Activated T-helper 2 cell treated with anti-CD3 and anti-CD28 coated beads, Interferon-gamma antibody, Interleukin-2, Interleukin-4, amounts not matched to agents 10 μg/mL and 5 μg/mL and 100 μg/mL, durations not matched to agents 14 hours and 24 hours and 36 hours (primary cell): ENCODE measurements at regions not wholly inside any gene's neighbourhood (a gene's known extent, or its start where the extent isn't known, plus 50 kb on each side); places are given as distances from the start of the nearest gene placed in this dataset.

Experiments used
- DNase-seq: peaks from one replicate; pipeline ENCODE4 v3.0.0; 2021; ENCODE audit warnings: low spot score
- H3K27ac Mint-ChIP-seq: one replicate; pipeline ENCODE4 v1.8.0; 2021; ENCODE audit warnings: mixed read lengths
- H3K27me3 Mint-ChIP-seq: one replicate; pipeline ENCODE4 v1.8.0; 2021; ENCODE audit warnings: low read depth, mixed read lengths
- H3K36me3 Mint-ChIP-seq: one replicate; pipeline ENCODE4 v1.8.0; 2021; ENCODE audit warnings: low read depth, mixed read lengths
- H3K4me1 Mint-ChIP-seq: one replicate; pipeline ENCODE4 v1.8.0; 2021; ENCODE audit warnings: low read depth, mixed read lengths
- H3K4me3 Mint-ChIP-seq: one replicate; pipeline ENCODE4 v1.8.0; 2021; ENCODE audit warnings: low read depth, mild to moderate bottlenecking, moderate library complexity, mixed read lengths
- H3K9me3 Mint-ChIP-seq: one replicate; pipeline ENCODE4 v1.8.0; 2021; ENCODE audit warnings: mixed read lengths
- intact Hi-C: fragments of 100-400 bp; cut with micrococcal nuclease; formaldehyde crosslinking; loops from one replicate; pipeline ENCODE4 v1.15.1; 2023

DNA sequence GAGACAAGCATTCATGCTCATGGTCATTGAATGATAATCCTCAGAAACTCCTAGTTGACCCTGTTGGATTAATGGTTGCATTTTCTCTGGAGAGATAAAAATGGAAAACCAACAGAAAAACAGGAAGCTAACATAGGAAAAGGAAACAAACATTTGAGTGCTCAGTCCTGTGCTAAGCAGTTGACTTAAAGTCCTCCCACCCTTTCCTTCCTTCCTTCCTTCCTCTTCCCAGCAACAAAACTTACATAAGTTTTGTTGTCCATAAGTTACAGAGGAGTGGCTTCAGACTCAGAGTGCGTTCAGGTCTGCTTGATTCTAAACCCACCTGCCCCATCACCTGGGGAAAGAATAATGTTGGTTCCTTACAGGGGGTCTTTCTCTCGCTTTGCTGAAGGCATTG lies 163.8 kb upstream of the RGMA start:
- no peak overlapping the region for H3K4me3 Mint-ChIP-seq
- no peaks in the 10 kb centered on the region for H3K4me1 Mint-ChIP-seq
- peaks cover 3% of the 10 kb centered on the region for H3K27me3 Mint-ChIP-seq
- no peak for DNase-seq
- no peaks in the 10 kb centered on the region for H3K9me3 Mint-ChIP-seq
- H3K27ac Mint-ChIP-seq, result no peak overlapping the region
- intact Hi-C loops, result no loop called here
- no peaks in the 10 kb centered on the region for H3K36me3 Mint-ChIP-seq

DNA sequence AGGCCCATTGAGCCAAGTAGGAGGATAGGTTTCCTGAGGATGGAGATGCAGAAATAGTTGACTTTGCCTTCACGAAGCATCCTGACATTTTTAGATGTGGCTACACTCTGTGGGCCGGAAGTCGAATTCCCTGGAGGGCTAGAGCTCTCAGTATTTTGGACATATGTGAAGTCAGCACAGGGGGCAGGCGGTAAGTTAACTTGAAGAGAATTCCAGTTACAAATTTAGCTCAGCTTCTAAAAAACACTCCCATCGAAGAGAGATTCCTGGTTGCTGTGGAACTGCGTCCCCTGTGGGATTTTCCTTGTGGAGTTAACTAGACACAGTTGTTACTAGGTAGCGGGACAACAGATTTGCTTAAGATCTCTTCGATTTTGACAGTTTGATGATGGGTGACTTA lies 161.9 kb upstream of the RGMA start:
- Mint-ChIP-seq H3K4me3 (no peak overlapping the region), H3K36me3 (no peaks in the 10 kb centered on the region), H3K27me3 (peaks cover 13% of the 10 kb centered on the region), H3K9me3 (no peaks in the 10 kb centered on the region), H3K4me1 (no peaks in the 10 kb centered on the region), H3K27ac (no peak overlapping the region)
- intact Hi-C loops, result no loop called here
- no peak for DNase-seq

DNA sequence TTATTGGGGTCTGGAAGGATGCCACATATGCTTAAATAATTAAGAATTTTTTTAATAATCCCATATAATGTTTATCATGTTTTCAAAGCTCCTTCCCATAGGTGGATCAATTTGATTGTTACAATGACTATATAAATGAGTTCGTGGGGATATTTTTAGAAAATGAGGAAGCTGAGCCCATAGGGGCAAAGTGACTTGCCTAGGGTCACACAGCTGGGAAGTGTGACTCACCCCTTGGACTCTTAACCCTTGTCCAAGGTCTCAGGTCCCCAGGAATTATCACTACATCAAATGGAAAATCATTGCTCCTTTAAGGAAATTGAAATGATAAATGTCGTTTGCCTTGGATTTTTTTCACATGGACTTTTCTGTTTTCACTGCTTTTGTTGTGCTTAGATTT lies 161.2 kb upstream of the RGMA start:
- DNase-seq, result no peak
- no peaks in the 10 kb centered on the region for H3K36me3 Mint-ChIP-seq
- H3K4me3 Mint-ChIP-seq, result no peak overlapping the region
- intact Hi-C loops, result no loop called here
- H3K9me3 Mint-ChIP-seq, result no peaks in the 10 kb centered on the region
- no peak overlapping the region for H3K27ac Mint-ChIP-seq
- no peaks in the 10 kb centered on the region for H3K4me1 Mint-ChIP-seq
- H3K27me3 Mint-ChIP-seq, result peaks cover 13% of the 10 kb centered on the region

DNA sequence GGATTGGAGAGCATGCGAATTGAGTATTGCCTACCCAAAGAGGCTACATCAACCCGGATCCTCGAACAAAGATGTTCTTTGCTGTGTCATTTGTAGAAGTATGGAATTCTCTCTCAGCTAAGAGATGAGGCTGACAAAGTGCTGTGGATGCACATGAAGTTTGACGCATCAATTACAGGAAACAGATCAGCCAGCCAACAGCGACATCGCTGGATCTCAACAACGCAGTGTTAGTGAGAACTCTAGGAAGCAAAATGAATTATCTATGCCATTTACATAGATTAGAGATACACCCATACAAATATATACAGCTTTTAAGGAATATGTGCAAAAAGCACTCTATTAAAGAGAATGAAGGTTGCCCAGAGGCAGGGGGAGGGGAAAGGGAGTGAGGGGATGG lies 160.6 kb upstream of the RGMA start:
- intact Hi-C loops, result no loop called here
- Mint-ChIP-seq H3K27me3 (peaks cover 13% of the 10 kb centered on the region), H3K27ac (no peak overlapping the region), H3K4me3 (no peak overlapping the region), H3K4me1 (no peaks in the 10 kb centered on the region), H3K36me3 (no peaks in the 10 kb centered on the region), H3K9me3 (no peaks in the 10 kb centered on the region)
- DNase-seq, result no peak

DNA sequence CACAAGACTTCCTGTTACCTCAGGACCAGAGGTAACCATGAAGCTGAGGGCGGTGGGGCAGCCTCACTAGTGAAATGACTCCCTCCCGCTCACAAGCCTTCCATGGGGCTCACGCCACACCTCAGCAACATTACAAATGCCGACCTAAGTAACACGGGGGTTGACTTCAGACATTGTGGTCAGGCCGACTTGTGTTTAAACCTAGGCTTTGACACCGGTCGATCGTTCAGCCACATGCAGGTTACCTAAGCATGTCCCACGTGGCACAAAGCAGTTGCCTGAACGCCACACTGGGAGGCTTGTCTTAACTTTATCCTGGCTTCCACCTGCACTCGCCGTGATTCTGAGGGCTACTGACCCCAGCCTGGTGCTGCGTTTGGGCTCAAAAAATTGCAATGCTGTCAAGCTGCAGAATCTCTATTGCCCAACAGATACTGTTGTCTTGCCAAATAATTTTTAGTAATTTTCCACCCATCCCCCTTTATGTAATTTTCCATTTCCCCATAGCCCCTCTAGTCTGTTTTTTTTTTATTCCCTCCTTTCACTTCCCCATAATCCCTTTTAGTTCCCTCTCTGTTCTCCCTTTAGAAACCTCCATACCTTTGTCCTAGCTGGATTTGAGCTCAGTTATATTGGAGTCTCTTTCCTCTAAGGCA lies 158.6 kb upstream of the RGMA start:
- DNase-seq, result no peak
- intact Hi-C loops, result no loop called here
- H3K36me3 Mint-ChIP-seq, result no peaks in the 10 kb centered on the region
- no peaks in the 10 kb centered on the region for H3K4me1 Mint-ChIP-seq
- H3K9me3 Mint-ChIP-seq, result no peaks in the 10 kb centered on the region
- peaks cover 13% of the 10 kb centered on the region for H3K27me3 Mint-ChIP-seq
- no peak overlapping the region for H3K27ac Mint-ChIP-seq
- no peak overlapping the region for H3K4me3 Mint-ChIP-seq

DNA sequence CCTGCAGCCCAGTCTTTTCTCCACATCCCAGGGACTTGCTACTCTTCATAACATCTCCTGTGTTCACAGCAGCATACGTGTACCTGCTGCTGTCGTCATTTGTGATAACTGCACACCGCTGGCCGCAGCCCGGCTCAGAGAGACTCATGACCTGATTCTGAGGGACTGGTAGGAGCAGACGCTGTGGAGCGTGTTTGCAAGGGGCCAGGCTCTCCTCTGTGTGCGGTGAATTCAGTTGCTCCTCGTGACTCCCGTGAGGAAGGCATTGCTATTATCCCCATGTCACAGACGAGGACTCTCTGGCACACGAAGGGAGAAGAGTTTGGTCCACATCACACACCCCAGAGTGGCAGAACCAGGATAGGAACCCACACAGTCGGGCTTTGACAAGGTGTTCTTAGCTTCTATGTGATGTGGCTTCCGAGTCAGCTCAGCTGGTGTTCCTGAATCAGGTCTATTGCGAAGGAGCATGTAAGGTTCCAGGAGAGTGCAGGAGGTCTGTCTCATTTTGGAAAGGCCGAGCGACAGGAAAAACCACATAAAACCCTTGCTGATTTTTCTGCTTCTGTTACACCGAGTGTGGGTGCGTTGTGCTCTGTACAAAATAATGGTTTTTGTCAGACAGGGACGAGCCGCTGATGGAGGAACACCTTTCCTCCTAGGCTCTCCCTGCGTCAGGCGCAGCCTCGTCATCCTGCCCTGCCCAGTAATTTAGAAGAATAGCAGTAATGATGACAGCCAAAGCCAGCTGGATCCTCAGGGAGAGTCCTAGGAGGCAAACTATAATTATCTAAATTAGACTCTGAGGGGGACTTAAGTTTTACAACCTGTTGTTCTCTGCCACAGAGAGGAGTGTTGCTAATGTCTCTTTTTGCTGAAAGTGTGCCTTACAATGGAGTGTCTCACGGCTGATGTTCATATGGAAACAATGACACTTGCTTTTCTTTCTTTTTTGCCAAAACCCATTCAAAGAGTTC lies 157.5 kb upstream of the RGMA start:
- Mint-ChIP-seq H3K27ac (no peak overlapping the region), H3K27me3 (peaks cover 13% of the 10 kb centered on the region), H3K9me3 (no peaks in the 10 kb centered on the region), H3K36me3 (no peaks in the 10 kb centered on the region), H3K4me1 (no peaks in the 10 kb centered on the region), H3K4me3 (no peak overlapping the region)
- DNase-seq, result no peak
- intact Hi-C loops, result no loop called here

DNA sequence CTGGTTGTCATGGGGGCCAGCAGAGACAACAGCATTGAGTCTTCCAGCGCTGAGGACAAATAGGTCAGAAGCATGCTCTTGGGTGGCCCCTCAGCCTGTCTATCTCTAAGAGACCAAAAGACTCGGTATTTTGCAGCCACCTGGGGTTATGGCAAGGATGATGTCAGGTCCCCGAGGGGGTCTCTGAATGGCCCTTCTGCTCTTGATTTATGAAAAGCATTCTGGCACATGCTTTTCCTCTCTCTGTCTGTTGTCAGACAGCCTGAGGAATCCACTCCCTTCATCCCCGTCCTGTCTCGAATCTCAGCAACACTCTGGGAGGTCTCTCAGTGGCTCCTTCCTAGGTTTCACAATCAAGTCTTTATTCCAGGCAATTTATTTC lies 156.6 kb upstream of the RGMA start:
- Mint-ChIP-seq H3K4me1 (no peaks in the 10 kb centered on the region), H3K27me3 (peaks cover 13% of the 10 kb centered on the region), H3K36me3 (no peaks in the 10 kb centered on the region), H3K9me3 (no peaks in the 10 kb centered on the region), H3K27ac (no peak overlapping the region), H3K4me3 (no peak overlapping the region)
- intact Hi-C loops, result no loop called here
- DNase-seq, result no peak

DNA sequence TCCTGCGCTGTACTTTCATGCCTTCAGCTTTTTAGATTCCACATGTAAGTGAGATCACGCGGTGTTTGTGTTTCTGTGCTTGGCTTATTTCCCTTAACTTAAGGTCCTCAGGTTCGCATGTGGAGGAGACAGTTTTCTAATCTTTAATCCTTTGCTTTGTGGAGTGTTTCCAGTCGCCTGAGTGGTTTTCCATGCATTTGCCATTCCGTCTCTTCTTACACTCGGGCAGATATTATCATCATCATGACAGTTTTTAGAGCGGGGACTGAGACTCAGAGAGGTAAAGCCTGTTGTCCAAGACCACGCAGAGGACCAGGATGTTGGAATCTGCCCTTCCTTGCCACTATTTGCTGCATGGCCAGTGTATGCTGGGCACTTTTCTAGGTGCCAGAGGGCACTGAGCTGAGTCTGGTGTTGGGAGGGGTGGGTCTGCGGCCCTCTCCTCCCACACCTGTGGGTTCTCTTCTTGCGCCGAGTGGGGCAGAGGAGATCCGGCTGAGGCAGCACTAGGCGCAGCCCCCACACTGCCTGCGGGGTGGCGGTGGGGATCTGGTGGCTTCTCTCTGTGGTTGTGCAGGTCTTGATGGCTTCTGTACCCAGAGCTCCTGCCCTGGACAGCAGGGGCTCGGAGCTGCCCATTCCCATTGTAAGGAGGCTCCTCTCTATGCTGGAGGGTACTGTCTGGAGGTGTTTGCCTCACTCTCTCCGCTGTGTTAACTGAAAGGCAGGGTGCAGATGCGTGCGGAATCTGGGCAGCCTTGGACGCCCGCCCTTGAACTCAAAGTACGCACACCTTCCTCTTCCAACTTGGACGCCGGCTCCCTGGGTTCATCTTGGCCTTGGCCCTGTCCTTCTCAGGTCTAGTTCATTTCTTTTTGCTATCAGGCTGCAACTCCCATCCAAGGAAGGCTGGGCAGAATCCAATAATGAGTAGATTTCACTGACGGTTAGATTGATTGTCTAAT lies 156.0 kb upstream of the RGMA start:
- Mint-ChIP-seq H3K36me3 (no peaks in the 10 kb centered on the region), H3K27ac (no peak overlapping the region), H3K27me3 (peaks cover 13% of the 10 kb centered on the region), H3K4me1 (no peaks in the 10 kb centered on the region), H3K9me3 (no peaks in the 10 kb centered on the region), H3K4me3 (no peak overlapping the region)
- intact Hi-C loops, result no loop called here
- DNase-seq, result no peak

DNA sequence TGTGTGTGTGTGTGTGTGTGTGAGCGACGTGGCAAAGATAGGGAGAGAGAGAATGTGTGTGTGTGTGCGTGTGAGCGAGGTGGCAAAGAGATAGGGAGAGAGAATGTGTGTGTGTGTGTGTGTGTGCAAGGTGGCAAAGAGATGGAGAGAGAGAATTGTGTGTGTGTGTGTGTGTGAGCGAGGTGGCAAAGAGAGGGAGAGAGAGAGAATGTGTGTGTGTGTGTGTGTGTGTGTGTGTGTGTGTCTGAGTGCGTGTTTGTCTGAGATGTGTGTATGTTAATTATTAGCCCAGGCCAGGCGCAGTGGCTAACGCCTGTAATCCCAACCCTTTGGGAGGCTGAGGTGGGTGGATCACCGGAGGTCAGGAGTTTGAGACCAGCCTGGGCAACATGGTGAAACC lies 154.6 kb upstream of the RGMA start:
- no peaks in the 10 kb centered on the region for H3K36me3 Mint-ChIP-seq

DNA sequence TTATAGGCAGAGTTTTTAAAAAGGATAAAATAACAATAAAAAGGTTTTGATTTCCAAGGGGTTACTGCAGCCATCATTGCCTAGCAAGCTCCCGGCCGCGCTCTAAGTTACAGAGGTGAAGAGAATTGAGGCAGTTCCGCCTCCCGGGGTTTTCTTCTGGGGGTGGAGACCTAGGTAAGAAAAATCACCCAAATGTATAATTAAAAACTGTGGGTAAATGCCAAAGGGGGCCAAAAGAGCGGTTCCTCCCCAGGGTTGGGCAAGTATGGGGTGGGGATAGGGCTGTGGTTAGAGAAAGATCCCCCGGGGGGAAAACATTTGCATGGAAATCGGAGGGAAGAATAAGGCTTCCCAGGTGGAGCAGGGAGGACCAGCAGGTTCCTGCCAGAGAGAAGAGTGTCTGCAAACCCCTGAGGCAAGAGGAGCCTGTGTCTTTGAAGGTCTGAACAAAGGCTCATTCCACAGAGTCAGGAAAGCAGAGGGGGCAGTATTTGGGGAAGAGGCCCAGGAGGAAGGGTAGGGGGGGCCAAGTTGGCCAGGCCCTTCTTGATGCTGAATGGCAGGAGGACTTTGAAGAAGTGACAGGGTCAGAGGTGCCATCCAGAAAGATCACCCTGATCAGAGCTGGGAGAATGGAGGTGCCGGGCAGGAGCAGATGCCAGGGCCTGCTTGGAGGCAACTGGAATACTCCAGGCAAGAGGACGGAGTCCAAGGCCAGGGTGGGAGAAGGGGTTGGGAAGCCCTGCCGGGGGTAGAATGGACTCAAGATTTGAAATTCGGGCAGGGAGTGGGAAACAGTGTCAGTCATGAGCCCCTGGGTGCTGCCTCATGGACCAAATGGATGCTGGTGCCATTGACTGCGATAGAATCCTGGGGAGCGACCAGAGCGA lies 152.9 kb upstream of the RGMA start:
- Mint-ChIP-seq H3K27me3 (peaks cover 6% of the 10 kb centered on the region), H3K4me1 (no peaks in the 10 kb centered on the region), H3K9me3 (no peaks in the 10 kb centered on the region), H3K36me3 (no peaks in the 10 kb centered on the region), H3K4me3 (no peak overlapping the region), H3K27ac (no peak overlapping the region)
- no peak for DNase-seq
- intact Hi-C loops, result no loop called here

More for the DNA sequence above, 154.6 kb upstream of the RGMA start:
- H3K4me3 Mint-ChIP-seq, result no peak overlapping the region
- no peaks in the 10 kb centered on the region for H3K9me3 Mint-ChIP-seq
- no peaks in the 10 kb centered on the region for H3K4me1 Mint-ChIP-seq
- no peak overlapping the region for H3K27ac Mint-ChIP-seq
- DNase-seq, result no peak
- peaks cover 13% of the 10 kb centered on the region for H3K27me3 Mint-ChIP-seq
- intact Hi-C loops, result no loop called here

DNA sequence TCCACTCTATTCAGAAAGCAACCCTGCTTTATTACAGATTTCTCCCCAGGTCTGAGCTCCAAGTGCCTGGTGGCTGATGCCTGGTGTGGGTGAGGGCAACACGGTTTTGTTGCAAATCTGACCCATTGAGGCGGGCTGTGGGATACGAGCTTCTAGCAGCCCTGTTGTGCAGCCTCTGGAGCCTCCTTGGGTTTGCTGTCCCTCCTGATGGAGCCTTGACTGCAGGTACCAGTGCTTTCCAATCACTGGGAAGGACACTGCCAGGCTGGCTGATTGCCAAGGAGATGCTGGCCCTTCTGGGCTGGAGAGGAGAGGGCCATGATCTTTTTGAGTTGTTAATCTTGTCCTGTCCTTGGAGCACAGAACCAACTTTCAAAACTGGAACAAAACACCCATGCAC lies 151.0 kb upstream of the RGMA start:
- H3K27me3 Mint-ChIP-seq, result peaks cover 13% of the 10 kb centered on the region
- H3K4me3 Mint-ChIP-seq, result no peak overlapping the region
- no peaks in the 10 kb centered on the region for H3K9me3 Mint-ChIP-seq
- H3K27ac Mint-ChIP-seq, result no peak overlapping the region
- H3K36me3 Mint-ChIP-seq, result no peaks in the 10 kb centered on the region
- H3K4me1 Mint-ChIP-seq, result peaks cover 11% of the 10 kb centered on the region
- DNase-seq, result no peak
- intact Hi-C loops, result no loop called here

DNA sequence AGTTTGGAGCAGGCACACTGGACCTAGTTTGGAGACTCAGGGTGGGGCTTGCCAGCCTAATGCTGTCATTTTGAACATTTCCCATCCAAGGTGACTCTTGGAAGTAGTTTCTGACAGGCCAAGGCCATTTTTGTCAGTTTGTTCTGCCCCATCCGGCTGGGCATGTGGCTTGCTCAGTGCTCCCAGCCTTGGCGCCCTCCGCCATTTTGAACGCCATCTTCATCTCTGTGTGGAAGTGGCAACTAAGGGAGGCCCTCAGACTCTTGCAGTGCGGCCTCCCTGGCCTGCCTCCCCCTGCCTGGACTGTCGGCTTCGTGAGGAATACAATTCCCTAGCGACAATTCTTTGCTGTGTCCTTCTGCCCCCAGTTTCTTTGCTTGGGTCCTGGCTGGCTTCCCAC lies 150.6 kb upstream of the RGMA start:
- H3K36me3 Mint-ChIP-seq, result no peaks in the 10 kb centered on the region
- no peaks in the 10 kb centered on the region for H3K9me3 Mint-ChIP-seq
- no peak overlapping the region for H3K4me3 Mint-ChIP-seq
- H3K27ac Mint-ChIP-seq, result no peak overlapping the region
- intact Hi-C loops, result no loop called here
- H3K4me1 Mint-ChIP-seq, result peaks cover 11% of the 10 kb centered on the region
- peaks cover 14% of the 10 kb centered on the region for H3K27me3 Mint-ChIP-seq
- DNase-seq, result no peak
